ENCODE measurements at regions not wholly inside any gene's neighbourhood (a gene's known extent, or its start where the extent isn't known, plus 50 kb on each side); places are given as distances from the start of the nearest gene placed in this dataset.

DNA sequence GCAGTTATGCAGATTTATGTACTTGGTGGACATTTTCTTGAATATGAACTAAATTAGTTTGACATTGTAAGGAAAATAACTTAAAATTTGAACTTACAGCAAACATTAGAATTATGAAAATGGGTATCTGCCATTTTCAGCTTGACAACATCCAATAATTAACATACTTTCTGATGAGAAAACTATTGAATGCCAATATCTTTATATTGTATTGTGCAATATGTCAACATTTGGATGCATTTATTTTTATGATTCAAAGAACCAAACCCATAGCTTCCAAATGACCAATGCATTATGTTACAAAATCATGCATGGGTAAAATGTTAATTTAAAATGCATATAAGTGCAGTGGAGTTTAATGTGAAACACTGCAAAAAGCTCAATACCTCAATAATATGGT is 562.5 kb downstream of the TRAM1L1 start:
- TF ChIP-seq, protein P1, sequence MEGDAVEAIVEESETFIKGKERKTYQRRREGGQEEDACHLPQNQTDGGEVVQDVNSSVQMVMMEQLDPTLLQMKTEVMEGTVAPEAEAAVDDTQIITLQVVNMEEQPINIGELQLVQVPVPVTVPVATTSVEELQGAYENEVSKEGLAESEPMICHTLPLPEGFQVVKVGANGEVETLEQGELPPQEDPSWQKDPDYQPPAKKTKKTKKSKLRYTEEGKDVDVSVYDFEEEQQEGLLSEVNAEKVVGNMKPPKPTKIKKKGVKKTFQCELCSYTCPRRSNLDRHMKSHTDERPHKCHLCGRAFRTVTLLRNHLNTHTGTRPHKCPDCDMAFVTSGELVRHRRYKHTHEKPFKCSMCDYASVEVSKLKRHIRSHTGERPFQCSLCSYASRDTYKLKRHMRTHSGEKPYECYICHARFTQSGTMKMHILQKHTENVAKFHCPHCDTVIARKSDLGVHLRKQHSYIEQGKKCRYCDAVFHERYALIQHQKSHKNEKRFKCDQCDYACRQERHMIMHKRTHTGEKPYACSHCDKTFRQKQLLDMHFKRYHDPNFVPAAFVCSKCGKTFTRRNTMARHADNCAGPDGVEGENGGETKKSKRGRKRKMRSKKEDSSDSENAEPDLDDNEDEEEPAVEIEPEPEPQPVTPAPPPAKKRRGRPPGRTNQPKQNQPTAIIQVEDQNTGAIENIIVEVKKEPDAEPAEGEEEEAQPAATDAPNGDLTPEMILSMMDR (IDR thresholded peaks at IDR 0.05; ENCODE audit: low read length): no peak
- TF ChIP-seq EZH2phosphoT487 (IDR thresholded peaks at IDR 0.05; ENCODE audit: low read length) (no peak), EZH2 (optimal IDR thresholded peaks at IDR 0.05; ENCODE audit: low read depth, low read length) (no peak)

Data from MM.1S (cell line).